CD4-positive, alpha-beta T cell treated with Interleukin-21 for 1 hour (primary cell): ENCODE measurements at regions not wholly inside any gene's neighbourhood (a gene's known extent, or its start where the extent isn't known, plus 50 kb on each side); places are given as distances from the start of the nearest gene placed in this dataset.

Source experiments
- DNase-seq: peaks from one replicate; pipeline ENCODE4 v3.0.0-alpha.2; 2020

- no peak for DNase-seq
These were observed 160.7 kb upstream of the TRPC7 start for GRCh38 chr5:136526021-136526420.

- DNase-seq = no peak
These were observed 160.3 kb upstream of the TRPC7 start for GRCh38 chr5:136525597-136525996.

- no peak for DNase-seq
These were observed 157.0 kb upstream of the TRPC7 start for GRCh38 chr5:136522217-136522956.

- DNase-seq = no peak
These were observed 156.4 kb upstream of the TRPC7 start for GRCh38 chr5:136521696-136522095.

GRCh38 chr5:136518814-136519213, 153.5 kb upstream of the TRPC7 start:
- DNase-seq = no peak

GRCh38 chr5:136518174-136518573, 152.8 kb upstream of the TRPC7 start:
- no peak for DNase-seq

GRCh38 chr5:136517755-136518154, 152.4 kb upstream of the TRPC7 start:
- DNase-seq = no peak

- no peak for DNase-seq
These were observed 151.3 kb upstream of the TRPC7 start for GRCh38 chr5:136516637-136517036.

- no peak for DNase-seq
These were observed 148.1 kb upstream of the TRPC7 start for GRCh38 chr5:136513430-136513829.

GRCh38 chr5:136511046-136511445, 145.7 kb upstream of the TRPC7 start:
- DNase-seq = no peak

GRCh38 chr5:136510481-136510880, 145.1 kb upstream of the TRPC7 start:
- DNase-seq = no peak

GRCh38 chr5:136506131-136506530, 140.8 kb upstream of the TRPC7 start:
- no peak for DNase-seq

GRCh38 chr5:136501133-136501532, 135.8 kb upstream of the TRPC7 start:
- DNase-seq = no peak

- DNase-seq = no peak
These were observed 127.2 kb upstream of the TRPC7 start for GRCh38 chr5:136492587-136492986.

GRCh38 chr5:136491806-136492205, 126.5 kb upstream of the TRPC7 start:
- DNase-seq = no peak

- no peak for DNase-seq
These were observed 119.5 kb upstream of the TRPC7 start for GRCh38 chr5:136484808-136485325.

- no peak for DNase-seq
These were observed 116.9 kb upstream of the TRPC7 start for GRCh38 chr5:136482206-136482605.

- DNase-seq = no peak
These were observed 109.1 kb upstream of the TRPC7 start for GRCh38 chr5:136474466-136474865.

GRCh38 chr5:136467632-136468031, 102.3 kb upstream of the TRPC7 start:
- DNase-seq = no peak

- DNase-seq = no peak
These were observed 100.7 kb upstream of the TRPC7 start for GRCh38 chr5:136466041-136466415.

- DNase-seq = no peak
These were observed 93.1 kb upstream of the TRPC7 start for GRCh38 chr5:136458481-136458880.

GRCh38 chr5:136457390-136458013, 92.2 kb upstream of the TRPC7 start:
- DNase-seq = no peak

GRCh38 chr5:136455409-136455808, 90.1 kb upstream of the TRPC7 start:
- DNase-seq = no peak

GRCh38 chr5:136453986-136454758, 88.8 kb upstream of the TRPC7 start:
- DNase-seq = no peak
